Natural killer cell treated with Interleukin-12 subunit alpha and Interleukin-12 subunit beta and Interleukin-15 and Interleukin-18, amount 100 ng/mL, for 72 hours (primary cell): ENCODE measurements at regions not wholly inside any gene's neighbourhood (a gene's known extent, or its start where the extent isn't known, plus 50 kb on each side); places are given as distances from the start of the nearest gene placed in this dataset.
"Not testable (repeated sequence)": the region's sequence is repeated elsewhere in the genome, so short reads cannot be mapped to it uniquely, and the experiment has no call there.

Experiments used
- ATAC-seq, 2 donors: fragments of 150-1000 bp; cut with Tn5 transposase in 1 of 2; sonication (Bioruptor Pico), chemical (Tn5 transposase) in 1 of 2; 2 replicates each; pipeline ENCODE4 v1.10.0; 2021
- DNase-seq: peaks from one replicate; pipeline ENCODE4 v3.0.0; 2022; ENCODE audit warnings: low spot score
- H3K27ac Mint-ChIP-seq, 2 donors: 1 replicate in 1 of 2; 2 replicates in 1 of 2; pipeline ENCODE4 v1.8.0; 2022; ENCODE audit warnings: mixed read lengths in 2 of 2, mild to moderate bottlenecking in 1 of 2, moderate library complexity in 1 of 2
- H3K27me3 Mint-ChIP-seq, 2 donors: 1 replicate in 1 of 2; 2 replicates in 1 of 2; pipeline ENCODE4 v1.8.0; 2022; ENCODE audit warnings: mixed read lengths in 2 of 2
- H3K36me3 Mint-ChIP-seq: one replicate; pipeline ENCODE4 v1.8.0; 2022; ENCODE audit warnings: mixed read lengths
- H3K4me1 Mint-ChIP-seq, 2 donors: 1 replicate in 1 of 2; 2 replicates in 1 of 2; pipeline ENCODE4 v1.8.0; 2022; ENCODE audit warnings: low read depth in 2 of 2, mixed read lengths in 2 of 2, mild to moderate bottlenecking in 1 of 2
- H3K4me3 Mint-ChIP-seq: one replicate; pipeline ENCODE4 v1.8.0; 2022; ENCODE audit warnings: mixed read lengths
- H3K9me3 Mint-ChIP-seq: 2 replicates; pipeline ENCODE4 v1.8.0; 2022; ENCODE audit warnings: mixed read lengths

- not testable (repeated sequence) for H3K9me3 Mint-ChIP-seq, H3K36me3 Mint-ChIP-seq, DNase-seq, ATAC-seq, H3K4me3 Mint-ChIP-seq, H3K27ac Mint-ChIP-seq, H3K4me1 Mint-ChIP-seq, H3K27me3 Mint-ChIP-seq
These were observed 190.0 kb downstream of the POTEM start for GRCh38 chr14:19157106-19157709.

DNA sequence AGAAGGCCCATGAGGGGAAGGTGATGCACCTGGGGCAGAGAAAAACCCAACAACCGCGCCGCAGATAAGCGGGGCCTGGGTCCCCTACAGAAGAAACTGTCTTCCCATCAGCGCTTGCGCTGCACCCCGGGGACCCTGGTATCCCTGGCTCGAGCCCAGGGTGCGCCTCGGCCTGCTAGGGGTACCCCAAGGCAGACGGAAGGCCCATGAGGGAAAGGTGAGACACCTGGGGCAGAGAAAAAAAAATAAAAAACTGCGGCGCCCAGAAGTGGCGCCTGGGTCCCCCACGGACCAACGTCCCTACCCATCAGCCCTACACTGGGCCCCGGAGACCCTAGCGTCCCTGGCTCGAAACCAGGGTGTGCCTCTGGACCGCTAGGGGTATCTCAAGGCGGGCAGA is 190.8 kb downstream of the POTEM start:
- not testable (repeated sequence) for H3K4me1 Mint-ChIP-seq, ATAC-seq, H3K36me3 Mint-ChIP-seq, H3K4me3 Mint-ChIP-seq, H3K9me3 Mint-ChIP-seq, H3K27me3 Mint-ChIP-seq, DNase-seq, H3K27ac Mint-ChIP-seq

DNA sequence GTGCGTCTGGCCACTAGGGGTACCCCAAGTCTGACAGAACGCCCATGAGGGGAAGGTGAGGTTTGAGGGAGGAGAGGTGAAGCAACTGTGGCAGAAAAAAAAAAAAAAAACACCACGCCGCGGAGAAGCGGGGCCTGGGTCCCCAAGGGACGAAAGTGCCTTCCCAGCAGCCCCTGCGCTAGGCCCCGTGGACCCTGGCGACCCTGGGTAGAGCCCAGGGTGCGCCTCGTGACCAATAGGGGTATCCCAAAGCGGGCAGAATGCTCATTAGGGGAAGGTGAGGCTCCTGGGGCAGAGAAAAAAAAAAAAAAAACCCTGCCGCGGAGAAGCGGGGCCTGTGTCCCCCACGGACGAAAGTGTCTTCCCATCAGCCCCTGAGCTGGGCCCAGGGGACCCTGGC is 191.4 kb downstream of the POTEM start:
- not testable (repeated sequence) for H3K36me3 Mint-ChIP-seq, H3K27ac Mint-ChIP-seq, H3K9me3 Mint-ChIP-seq, ATAC-seq, H3K4me1 Mint-ChIP-seq, H3K4me3 Mint-ChIP-seq, H3K27me3 Mint-ChIP-seq, DNase-seq

GRCh38 chr14:19159003-19159625 is 191.9 kb downstream of the POTEM start:
- not testable (repeated sequence) for H3K27me3 Mint-ChIP-seq, H3K36me3 Mint-ChIP-seq, H3K9me3 Mint-ChIP-seq, ATAC-seq, DNase-seq, H3K27ac Mint-ChIP-seq, H3K4me3 Mint-ChIP-seq, H3K4me1 Mint-ChIP-seq

DNA sequence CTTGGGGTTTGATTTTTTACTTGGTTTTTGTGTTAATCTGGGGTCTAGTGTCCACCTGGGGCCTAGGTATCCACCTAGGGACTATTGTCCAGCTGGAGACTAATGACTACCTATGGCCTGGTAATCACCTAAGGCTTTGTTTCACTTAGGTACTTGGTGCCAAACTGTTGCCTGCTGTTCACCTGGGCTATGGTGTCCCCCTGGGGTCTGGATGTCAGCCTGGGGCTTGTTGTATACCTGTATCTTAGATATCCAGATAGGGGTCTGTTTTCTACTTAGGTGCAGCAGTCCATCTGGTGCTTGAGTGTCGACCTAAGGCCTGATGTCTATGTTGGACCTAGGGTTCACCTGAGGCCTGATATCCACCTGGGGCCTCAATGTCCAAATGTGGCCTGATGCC is 193.1 kb downstream of the POTEM start:
- not testable (repeated sequence) for H3K9me3 Mint-ChIP-seq, H3K27me3 Mint-ChIP-seq, H3K4me3 Mint-ChIP-seq, ATAC-seq, H3K36me3 Mint-ChIP-seq, DNase-seq, H3K27ac Mint-ChIP-seq, H3K4me1 Mint-ChIP-seq

DNA sequence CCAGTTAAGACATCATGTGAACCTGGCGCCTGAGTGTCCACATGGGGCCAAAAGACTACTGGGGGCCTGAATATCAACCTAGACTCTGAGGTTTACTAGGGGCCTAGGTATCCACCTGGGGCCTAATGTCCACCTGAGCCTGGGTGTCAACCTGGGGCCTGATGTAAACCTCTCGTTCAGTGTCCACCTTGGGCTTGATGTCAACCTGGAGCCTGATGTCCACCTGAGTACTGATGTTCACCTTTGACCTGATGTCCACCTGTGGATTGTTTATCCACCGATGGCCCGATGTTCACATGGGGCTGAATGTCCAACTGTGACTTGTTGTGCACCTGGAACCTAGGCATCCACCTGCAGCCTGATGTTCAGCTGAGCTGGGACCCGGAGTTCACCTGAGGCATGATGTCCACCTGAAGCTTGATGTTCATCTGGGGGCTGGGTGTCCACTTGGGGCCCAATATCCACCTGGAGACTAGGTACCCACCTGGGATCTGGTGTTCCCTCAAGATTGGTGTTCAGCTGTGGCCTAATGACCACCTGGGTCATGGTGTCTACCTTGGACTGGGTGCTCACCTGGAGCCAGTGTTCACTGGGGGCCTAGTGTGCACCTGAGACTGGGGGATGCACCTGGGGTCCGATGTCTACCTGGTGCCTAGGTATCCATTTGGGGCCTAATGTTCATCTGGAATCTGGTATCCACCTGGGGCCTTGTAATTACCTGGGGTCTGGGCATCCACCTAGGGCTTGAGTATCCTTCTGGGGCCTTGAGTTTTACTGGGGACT is 194.2 kb downstream of the POTEM start:
- not testable (repeated sequence) for H3K4me3 Mint-ChIP-seq, H3K4me1 Mint-ChIP-seq, H3K9me3 Mint-ChIP-seq, H3K27ac Mint-ChIP-seq, H3K36me3 Mint-ChIP-seq, ATAC-seq, H3K27me3 Mint-ChIP-seq
- DNase-seq: peak; percentile 56

GRCh38 chr14:19162034-19162706 is 194.9 kb downstream of the POTEM start:
- not testable (repeated sequence) for H3K27me3 Mint-ChIP-seq, H3K4me1 Mint-ChIP-seq, ATAC-seq, DNase-seq, H3K36me3 Mint-ChIP-seq, H3K4me3 Mint-ChIP-seq, H3K9me3 Mint-ChIP-seq, H3K27ac Mint-ChIP-seq

- H3K9me3 Mint-ChIP-seq, DNase-seq, H3K27ac Mint-ChIP-seq, H3K4me3 Mint-ChIP-seq, H3K27me3 Mint-ChIP-seq, ATAC-seq, H3K4me1 Mint-ChIP-seq, H3K36me3 Mint-ChIP-seq: not testable (repeated sequence)
These were observed 195.7 kb downstream of the POTEM start for GRCh38 chr14:19162920-19163319.

GRCh38 chr14:19163891-19164290 is 196.7 kb downstream of the POTEM start:
- H3K27me3 Mint-ChIP-seq, ATAC-seq, H3K9me3 Mint-ChIP-seq, DNase-seq, H3K4me1 Mint-ChIP-seq, H3K27ac Mint-ChIP-seq, H3K36me3 Mint-ChIP-seq, H3K4me3 Mint-ChIP-seq: not testable (repeated sequence)

DNA sequence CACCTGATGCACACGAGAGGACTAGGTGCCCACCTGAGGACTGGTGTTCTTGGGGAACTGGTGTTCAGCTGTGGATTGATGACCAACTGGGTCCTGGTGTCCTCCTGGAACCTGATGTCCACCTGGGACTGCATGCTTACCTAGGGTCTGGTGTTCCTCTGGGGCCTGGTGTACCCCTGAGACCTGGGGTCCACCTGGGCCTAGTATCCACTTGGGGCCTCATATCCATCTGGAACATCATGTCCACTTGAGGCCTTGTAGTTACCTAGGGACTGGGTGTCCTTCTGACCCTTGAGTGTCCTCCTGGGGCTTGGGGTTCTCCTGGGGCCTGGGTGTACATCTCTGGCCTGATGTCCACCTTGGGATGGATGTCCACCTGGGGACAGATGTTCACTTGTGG is 197.2 kb downstream of the POTEM start:
- H3K27me3 Mint-ChIP-seq, H3K36me3 Mint-ChIP-seq: not testable (repeated sequence)

DNA sequence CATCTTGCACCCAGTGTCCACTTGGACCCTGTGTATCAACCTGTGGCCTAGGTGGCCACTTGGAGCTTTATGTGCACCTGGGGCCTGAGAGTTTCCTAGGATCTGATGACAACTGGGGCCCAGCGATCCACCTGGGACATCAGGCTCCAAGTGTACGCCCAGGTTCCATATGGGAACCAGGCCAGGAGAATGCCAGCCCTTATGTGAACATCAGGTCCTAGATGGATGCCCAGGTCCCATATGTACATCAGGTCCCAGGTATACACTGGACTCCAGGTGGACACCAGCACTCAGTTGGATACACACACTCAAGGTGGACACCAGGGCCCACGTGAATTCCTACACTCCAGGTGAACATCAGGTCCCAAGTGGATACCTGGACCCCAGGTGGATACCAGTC is 198.8 kb downstream of the POTEM start:
- not testable (repeated sequence) for H3K4me3 Mint-ChIP-seq, DNase-seq, H3K9me3 Mint-ChIP-seq, ATAC-seq, H3K27me3 Mint-ChIP-seq, H3K36me3 Mint-ChIP-seq, H3K27ac Mint-ChIP-seq, H3K4me1 Mint-ChIP-seq

More for the DNA sequence above, 197.2 kb downstream of the POTEM start:
- not testable (repeated sequence) for H3K27ac Mint-ChIP-seq, ATAC-seq, H3K4me1 Mint-ChIP-seq, H3K4me3 Mint-ChIP-seq, DNase-seq, H3K9me3 Mint-ChIP-seq

GRCh38 chr14:19167454-19168190 is 200.4 kb downstream of the POTEM start:
- not testable (repeated sequence) for H3K4me1 Mint-ChIP-seq, ATAC-seq, H3K27me3 Mint-ChIP-seq, H3K27ac Mint-ChIP-seq, H3K4me3 Mint-ChIP-seq, H3K9me3 Mint-ChIP-seq, DNase-seq, H3K36me3 Mint-ChIP-seq

DNA sequence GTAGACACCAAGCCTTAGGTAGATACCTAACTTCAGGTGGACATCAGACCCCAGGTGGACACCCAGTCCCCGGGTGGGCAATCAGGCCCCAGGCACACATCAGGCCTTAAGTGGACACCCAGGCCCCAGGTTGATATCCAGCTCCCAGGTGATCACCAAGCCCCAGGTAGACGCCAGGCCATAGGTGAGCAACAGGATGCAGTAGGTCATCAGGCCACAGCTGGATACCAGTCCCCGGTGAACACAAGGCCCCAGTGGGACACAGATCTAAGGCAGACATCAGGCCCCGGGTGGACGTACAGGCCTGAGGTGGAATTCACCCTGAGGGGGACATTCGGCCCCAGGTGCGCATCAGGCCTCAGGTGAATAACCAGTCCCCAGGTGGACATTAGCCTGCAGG is 201.0 kb downstream of the POTEM start:
- not testable (repeated sequence) for H3K4me1 Mint-ChIP-seq, H3K36me3 Mint-ChIP-seq, DNase-seq, H3K27ac Mint-ChIP-seq, ATAC-seq, H3K9me3 Mint-ChIP-seq, H3K27me3 Mint-ChIP-seq, H3K4me3 Mint-ChIP-seq
